GM18867 (cell line): ENCODE measurements at regions not wholly inside any gene's neighbourhood (a gene's known extent, or its start where the extent isn't known, plus 50 kb on each side); places are given as distances from the start of the nearest gene placed in this dataset.

Experiments
- ATAC-seq: cut with Tn5 transposase; IDR thresholded peaks from one replicate; pipeline ENCODE4 v1.9.1; 2021; ENCODE audit warnings: mild to moderate bottlenecking, moderate library complexity; ENCODE audit not compliant: unreplicated experiment

DNA sequence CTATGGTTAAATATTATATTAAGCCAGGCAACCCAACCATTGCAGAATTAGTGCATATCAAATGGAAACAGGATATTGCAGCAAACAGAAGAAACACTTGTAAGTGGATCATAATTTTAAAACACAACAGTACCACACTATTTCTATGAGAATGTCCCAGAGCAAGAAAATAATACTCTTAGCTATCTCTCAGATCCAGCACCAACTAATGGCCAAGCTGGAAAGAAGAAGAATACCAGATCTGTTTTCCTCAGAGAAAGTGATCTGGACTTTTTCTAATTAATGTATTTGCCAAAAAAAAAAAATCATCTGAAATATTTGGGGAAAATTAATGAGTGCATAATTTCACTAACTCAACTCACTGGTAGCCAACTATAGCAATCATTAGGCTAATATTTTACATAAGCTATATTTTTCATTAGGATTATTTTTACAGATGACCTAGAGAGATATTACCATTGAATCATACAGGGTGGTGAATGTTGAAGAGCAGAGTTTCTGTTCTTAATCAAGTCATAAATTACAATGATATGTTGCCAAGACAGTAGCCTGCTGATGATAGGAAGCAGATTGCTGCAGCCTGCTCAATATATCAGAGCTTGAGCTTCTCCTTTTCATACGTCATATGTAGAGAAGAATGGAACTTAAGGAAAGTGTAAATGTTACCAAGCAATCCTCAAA is 995.4 kb upstream of the LRRN3 start:
- no peak for ATAC-seq

DNA sequence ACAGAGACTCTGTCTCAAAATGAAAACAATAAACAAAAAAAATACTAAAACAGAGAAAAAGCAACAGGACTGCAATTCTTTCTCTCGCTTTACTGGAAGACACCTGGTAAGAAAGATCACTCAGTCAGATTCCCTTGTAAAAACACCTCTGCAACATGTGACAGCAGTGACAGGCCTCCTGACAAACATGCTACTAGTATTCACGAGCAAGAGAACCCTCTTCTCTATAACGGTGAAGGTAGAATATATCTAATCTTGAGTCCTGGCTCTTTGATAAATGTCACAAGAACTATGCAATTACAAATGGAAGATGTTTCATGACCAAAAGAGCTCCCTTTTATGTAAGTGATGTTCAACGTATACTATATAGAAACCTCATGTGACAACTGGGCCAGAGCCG is 986.7 kb upstream of the LRRN3 start:
- no peak for ATAC-seq

- ATAC-seq, result no peak
Observed at GRCh38 chr7:110105307-110105706, 985.6 kb upstream of the LRRN3 start.

DNA sequence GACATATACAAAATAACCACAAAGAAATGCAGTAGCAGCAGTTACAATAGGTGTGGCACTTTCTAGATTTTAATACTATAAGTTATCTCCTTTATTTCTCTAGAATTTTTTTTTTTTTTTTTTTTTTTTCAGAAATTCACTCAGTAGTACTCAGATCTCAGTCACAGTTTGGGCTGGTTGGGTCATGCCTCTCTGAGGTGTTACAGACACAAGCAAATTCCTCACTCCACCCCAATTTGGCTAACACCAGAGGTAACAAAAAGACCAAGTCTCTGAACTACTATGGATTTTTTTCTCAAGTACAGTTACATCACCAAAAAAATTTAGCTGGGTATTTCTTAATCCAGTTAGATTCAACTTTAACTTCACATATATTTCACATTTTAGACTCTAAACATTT is 985.1 kb upstream of the LRRN3 start:
- no peak for ATAC-seq

DNA sequence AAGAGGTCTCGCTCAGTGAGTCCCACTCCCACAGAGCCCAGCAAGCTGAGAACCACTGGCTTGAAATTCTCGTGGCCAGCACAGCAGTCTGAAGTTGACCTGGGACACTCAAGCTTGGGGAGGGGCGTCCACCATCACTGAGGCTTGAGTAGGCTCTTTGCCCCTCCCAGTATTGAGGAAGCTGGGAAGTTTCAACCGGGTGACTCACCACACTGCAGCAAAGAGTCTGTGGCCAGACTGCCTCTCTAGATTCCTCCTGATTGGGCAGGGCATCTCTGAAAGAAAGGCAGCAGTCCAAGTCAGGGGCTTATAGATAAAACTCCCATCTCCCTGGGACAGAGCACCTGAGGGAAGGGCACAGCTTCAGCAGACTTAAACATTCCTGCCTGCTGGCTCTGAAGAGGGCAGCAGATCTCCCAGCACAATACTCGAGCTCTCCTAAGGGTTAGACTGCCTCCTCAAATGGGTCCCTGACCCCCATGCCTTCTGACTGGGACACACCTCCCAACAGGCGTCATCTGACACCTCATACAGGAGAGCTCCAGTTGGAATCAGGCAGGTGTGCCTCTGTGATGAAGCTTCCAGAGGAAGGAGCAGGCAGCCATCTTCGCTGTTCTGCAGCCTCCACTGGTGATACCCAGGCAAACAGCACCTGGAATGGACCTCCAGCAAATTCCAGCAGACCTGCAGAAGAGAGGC is 970.9 kb upstream of the LRRN3 start:
- no peak for ATAC-seq

GRCh38 chr7:110129159-110129558 is 961.8 kb upstream of the LRRN3 start:
- no peak for ATAC-seq

- no peak for ATAC-seq
Observed at GRCh38 chr7:110130669-110131068, 960.3 kb upstream of the LRRN3 start.

DNA sequence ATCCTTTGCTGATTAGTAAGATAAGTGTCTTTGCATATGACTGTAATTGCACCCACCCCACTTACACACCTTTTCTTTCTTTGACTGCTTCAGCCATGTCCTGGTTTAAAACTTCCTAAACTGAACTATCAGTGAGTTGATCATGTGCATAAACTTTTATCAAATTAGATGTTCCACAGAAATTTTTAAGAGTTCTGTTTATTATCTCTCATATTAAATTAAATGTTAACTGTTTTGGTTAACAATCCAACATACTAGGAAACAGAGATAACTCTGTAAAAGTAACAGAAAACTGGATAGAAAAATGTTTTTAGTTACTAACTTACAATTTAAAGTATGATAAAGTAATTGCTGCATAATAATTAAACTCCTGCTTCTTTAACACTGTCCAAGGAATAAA is 959.6 kb upstream of the LRRN3 start:
- ATAC-seq, result no peak

- no peak for ATAC-seq
Observed at GRCh38 chr7:110139056-110139455, 951.9 kb upstream of the LRRN3 start.

DNA sequence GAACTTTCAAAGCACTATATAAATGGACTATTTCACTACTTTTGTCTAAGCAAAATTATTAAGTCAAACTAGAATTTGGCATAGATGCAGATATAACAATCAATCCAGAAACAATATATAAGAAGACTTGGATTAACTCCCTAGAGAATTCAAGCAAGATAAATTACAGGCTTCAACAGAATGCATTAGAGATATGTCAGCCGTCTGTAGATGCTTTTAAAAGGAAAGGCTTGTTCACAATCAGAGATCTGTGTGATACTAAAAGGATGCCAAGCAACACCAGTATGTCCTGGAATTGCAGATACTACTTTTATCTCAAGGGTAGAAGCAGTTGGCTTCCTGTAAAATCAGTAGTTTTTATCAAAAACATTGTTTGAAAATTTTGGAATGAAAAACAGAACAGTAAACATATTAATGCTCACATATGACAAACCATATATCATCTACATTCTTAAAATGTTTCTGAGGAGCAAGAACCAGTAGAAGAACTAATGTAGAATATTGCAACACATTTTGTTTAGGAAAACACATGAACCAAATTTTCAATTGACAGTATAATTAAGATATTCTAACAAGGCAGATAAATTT is 947.9 kb upstream of the LRRN3 start:
- no peak for ATAC-seq

DNA sequence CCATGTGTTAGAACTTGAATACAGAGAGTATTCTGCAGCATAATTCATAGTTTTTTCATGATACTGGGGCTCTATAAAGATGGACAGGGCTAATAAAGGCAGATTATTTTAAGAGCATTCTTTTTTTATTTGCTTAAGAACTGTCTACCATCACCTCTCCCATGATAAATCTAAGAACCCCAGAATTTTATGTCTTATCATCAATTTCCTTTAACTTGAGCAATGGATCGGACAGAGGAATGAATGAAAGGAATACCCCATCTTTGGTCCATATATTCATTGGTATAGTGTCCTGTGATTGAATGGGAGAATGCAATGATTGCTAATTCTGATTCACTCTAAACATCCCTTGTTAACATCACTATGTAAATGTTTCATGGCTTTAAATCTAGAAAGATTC is 946.3 kb upstream of the LRRN3 start:
- no peak for ATAC-seq

DNA sequence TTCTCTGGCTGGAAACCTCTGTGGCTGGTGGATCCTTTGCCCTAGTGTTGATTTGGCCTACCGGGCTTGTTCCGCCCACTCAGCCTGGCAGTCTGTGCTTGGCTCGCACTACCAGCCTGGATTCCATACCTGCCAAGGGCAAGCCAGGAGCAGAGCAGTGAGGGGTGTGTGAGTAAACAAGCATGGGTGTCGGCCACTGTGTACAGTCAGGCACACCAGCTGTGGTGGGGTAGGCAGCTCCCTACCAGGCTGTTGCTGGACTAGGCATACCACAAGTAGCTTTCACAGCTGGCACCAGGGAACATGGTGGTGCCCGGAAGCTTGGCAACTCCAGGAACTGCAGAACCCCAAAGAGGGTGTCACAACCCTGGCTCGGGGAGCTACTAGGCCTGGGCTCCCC is 942.9 kb upstream of the LRRN3 start:
- no peak for ATAC-seq

DNA sequence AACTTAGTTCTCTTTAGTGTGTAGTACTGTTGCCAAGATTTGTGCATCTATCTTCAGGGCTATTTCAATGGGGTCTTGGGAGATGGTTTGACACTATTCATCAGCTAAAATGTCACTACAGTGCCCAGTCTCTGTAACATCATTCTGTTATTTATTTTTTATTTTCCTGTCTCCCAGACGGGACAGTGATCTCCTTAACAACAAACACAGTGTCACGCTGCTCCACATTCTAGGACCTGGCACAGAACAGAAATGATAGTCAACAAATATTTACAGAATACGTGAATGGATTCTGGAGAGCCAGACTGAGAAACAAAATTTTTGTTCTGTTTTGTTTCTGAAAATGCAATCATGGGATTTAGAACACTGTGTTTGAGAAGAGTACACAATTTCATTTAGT is 937.7 kb upstream of the LRRN3 start:
- ATAC-seq, result no peak

DNA sequence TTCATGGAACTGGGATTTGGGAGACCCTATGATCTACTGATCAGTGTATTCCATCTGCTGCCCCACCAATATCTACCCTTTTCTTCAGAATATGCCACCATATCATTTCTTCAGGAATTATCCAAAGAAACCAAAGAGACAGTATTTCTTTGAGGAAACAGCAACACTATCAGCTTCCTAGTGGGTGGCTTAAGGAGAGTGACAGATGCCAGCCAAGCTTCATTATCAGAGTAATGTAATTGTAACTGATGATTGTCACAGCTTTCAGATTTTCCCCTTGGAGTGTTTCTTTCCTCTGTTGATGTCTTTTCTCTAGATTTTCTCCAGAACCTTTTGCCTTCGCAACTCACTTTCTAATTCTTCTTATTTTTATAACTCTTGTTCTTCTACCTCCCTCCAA is 934.4 kb upstream of the LRRN3 start:
- no peak for ATAC-seq

DNA sequence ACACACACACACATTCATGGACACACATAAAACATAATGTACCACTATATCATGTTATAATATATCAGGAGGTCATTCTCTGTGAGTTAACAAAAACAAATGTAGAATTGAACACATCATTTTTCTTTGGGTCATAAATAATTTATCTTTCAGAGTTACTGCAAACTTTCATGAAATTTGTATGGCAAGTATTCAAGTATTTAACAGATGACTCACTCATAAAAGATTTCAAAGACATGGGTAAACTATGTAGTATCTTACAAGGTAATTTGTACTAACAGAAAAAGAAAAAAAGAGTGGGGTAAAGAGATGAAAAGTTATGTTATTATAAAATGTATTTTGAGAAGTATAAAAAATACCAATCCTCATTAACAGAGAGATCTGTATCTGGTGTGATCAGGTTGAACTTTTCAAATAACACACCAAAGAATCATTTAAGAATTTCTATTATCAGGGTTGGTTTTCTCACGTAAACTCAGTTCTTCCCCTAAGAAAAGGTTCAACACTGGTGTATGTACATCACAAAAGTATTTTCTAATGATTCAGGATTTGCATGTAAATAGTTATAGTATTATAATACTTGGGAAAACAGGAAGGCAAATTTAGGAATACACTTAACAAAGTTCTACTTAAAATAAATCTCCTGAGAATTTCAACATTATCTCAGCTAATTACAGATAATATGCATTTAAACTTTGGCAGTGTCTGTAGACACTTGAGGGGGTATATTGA is 933.1 kb upstream of the LRRN3 start:
- no peak for ATAC-seq

DNA sequence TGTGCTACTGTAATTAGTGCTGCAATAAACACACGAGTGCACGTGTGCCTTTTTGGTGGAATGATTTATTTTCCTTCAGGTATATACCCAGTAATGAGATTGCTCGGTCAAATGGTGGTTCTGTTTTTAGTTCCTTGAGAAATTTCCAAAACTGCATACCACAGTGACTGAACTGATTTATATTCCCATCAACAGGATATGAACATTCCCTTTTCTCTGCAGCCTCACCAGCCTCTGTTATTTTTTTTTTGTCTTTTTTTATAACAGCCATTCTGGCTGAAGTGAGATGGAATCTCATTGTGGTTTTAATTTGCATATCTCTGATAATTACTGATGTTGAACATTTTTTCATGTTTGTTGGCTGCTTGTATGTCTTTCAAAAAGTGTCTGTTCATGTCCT is 922.9 kb upstream of the LRRN3 start:
- no peak for ATAC-seq

GRCh38 chr7:110170841-110171240 is 920.1 kb upstream of the LRRN3 start:
- ATAC-seq, result no peak

GRCh38 chr7:110177463-110177862 is 913.5 kb upstream of the LRRN3 start:
- no peak for ATAC-seq

- ATAC-seq, result no peak
Observed at GRCh38 chr7:110179037-110179436, 911.9 kb upstream of the LRRN3 start.

DNA sequence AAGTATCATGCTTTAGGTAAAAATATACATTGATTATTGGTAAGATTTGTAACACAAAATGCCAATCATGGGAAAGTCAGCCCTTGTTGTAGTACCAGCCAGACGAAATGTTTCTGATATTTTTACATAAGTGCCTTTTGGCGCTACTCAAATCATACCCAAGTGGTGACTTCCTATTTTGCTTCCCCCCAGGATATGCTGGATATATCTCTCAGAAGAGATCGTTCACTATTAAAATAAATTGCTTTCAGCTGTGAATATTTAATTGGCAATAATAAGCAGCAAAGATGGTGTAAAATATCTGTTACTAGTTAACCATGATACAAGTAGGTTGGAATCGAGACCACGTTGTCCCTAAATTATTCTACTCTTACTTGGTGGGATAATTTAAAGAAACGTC is 909.2 kb upstream of the LRRN3 start:
- no peak for ATAC-seq

DNA sequence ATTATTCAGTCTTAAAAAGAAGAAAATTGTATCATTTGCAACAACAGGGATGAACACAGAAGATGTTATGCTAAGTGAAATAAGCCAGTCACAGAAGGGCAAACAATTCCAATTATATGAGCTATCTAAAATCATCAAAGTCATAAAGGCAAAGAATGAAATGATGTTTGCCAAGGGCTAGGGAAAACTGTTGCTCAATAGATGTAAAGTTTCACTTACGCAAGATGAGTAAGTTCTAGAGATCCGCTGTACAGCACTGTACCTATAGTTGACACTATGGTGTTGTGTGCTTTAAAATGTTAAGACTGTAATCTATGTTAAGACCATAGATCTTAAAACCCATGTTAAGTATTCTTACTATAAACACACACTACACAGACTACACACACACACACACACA is 904.6 kb upstream of the LRRN3 start:
- no peak for ATAC-seq
